ENCODE measurements at regions not wholly inside any gene's neighbourhood (a gene's known extent, or its start where the extent isn't known, plus 50 kb on each side); places are given as distances from the start of the nearest gene placed in this dataset.
"Not testable (repeated sequence)": the region's sequence is repeated elsewhere in the genome, so short reads cannot be mapped to it uniquely, and the experiment has no call there.

- no peaks in the 10 kb centered on the region for H3K36me3 ChIP-seq
- no peak for DNase-seq
- no peak overlapping the region for H3K4me3 ChIP-seq
- TF ChIP-seq, protein P1, sequence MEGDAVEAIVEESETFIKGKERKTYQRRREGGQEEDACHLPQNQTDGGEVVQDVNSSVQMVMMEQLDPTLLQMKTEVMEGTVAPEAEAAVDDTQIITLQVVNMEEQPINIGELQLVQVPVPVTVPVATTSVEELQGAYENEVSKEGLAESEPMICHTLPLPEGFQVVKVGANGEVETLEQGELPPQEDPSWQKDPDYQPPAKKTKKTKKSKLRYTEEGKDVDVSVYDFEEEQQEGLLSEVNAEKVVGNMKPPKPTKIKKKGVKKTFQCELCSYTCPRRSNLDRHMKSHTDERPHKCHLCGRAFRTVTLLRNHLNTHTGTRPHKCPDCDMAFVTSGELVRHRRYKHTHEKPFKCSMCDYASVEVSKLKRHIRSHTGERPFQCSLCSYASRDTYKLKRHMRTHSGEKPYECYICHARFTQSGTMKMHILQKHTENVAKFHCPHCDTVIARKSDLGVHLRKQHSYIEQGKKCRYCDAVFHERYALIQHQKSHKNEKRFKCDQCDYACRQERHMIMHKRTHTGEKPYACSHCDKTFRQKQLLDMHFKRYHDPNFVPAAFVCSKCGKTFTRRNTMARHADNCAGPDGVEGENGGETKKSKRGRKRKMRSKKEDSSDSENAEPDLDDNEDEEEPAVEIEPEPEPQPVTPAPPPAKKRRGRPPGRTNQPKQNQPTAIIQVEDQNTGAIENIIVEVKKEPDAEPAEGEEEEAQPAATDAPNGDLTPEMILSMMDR (IDR thresholded peaks at IDR 0.05) = no peak
- peaks cover 0 to 15% (median 0%) of the 10 kb centered on the region in 7 donors for H3K27me3 ChIP-seq
- peaks cover 0 to 6% (median 0%) of the 10 kb centered on the region in 9 donors for H3K4me1 ChIP-seq
- intact Hi-C loops (cut with DNase I) = no loop called here
- ATAC-seq = no peak
- 73 to 83% methylated on average over 14 of the region's 14 CpGs for WGBS, 2 donors
- peaks cover 0 to 21% (median 5%) of the 10 kb centered on the region in 11 donors for H3K9me3 ChIP-seq
- H3K27ac ChIP-seq = no peak overlapping the region
Observed at GRCh38 chr7:102721-103120, 89.7 kb upstream of the FAM20C start.

DNA sequence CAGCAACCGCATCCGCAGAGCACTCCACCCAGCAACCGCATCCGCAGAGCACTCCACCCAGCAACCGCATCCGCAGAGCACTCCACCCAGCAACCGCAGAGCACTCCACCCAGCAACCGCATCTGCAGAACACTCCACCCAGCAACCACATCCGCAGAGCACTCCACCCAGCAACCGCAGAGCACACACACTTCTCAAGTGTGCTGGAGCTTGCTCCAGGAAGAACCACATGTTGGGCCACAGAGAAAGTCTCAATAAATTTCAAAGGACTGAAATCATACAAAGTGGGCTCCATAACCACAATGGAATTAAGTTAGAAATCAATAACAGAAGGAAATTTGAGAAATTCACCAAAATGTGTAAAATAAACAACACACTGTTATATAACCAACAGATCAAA is 88.4 kb upstream of the FAM20C start:
- 99 to 100% methylated on average over 3 of the region's 10 CpGs for WGBS, 2 donors
- H3K27ac ChIP-seq; H3K36me3 ChIP-seq; ATAC-seq; DNase-seq; H3K4me3 ChIP-seq; intact Hi-C loops (cut with DNase I); H3K9me3 ChIP-seq: not testable (repeated sequence)
- H3K4me1 ChIP-seq = peaks cover 0 to 11% (median 0%) of the 10 kb centered on the region in 9 donors
- peaks cover 0 to 15% (median 0%) of the 10 kb centered on the region in 7 donors for H3K27me3 ChIP-seq

DNA sequence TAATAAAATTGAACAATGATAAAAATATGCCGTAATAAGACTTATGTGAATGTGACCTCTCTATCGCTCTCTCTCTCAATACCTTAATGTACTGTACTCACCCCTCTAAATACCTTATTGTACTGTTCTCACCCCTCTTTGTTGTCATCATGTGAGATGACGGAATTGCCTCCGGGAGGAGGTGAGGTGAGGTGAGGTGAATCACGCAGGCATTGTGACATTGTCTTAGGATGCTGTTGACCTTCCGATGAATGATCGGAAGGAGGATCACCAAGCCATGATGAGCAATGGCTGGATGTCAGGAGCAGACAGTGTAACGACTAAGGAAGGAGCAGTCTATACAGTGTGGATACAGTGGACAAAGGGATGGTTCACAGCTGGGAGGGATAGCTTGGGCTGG is 87.4 kb upstream of the FAM20C start:
- DNase-seq = no peak
- Histone ChIP-seq H3K27me3 (peaks cover 0 to 15% (median 0%) of the 10 kb centered on the region in 7 donors), H3K4me1 (peaks cover 0 to 14% (median 0%) of the 10 kb centered on the region in 9 donors), H3K36me3 (no peaks in the 10 kb centered on the region), H3K9me3 (no peaks in the 10 kb centered on the region), H3K27ac (no peak overlapping the region), H3K4me3 (no peak overlapping the region)
- intact Hi-C loops (cut with DNase I) = no loop called here
- no peak for ATAC-seq
- WGBS, 2 donors = 92 to 95% methylated on average over 8 of the region's 8 CpGs
- TF ChIP-seq, protein P1 (IDR thresholded peaks at IDR 0.05) = no peak

- Histone ChIP-seq H3K27me3 (peaks cover 0 to 20% (median 0%) of the 10 kb centered on the region in 7 donors), H3K4me3 (no peak overlapping the region), H3K4me1 (peaks cover 0 to 14% (median 0%) of the 10 kb centered on the region in 9 donors), H3K9me3 (peaks cover 0 to 2% (median 0%) of the 10 kb centered on the region in 11 donors), H3K36me3 (no peaks in the 10 kb centered on the region), H3K27ac (no peak overlapping the region)
- TF ChIP-seq, protein P1 (IDR thresholded peaks at IDR 0.05) = no peak
- no peak for ATAC-seq
- WGBS, 2 donors = 77 to 82% methylated on average over 5 of the region's 5 CpGs
- intact Hi-C loops (cut with DNase I) = no loop called here
- DNase-seq = no peak
Observed at GRCh38 chr7:106356-106755, 86.0 kb upstream of the FAM20C start.

DNA sequence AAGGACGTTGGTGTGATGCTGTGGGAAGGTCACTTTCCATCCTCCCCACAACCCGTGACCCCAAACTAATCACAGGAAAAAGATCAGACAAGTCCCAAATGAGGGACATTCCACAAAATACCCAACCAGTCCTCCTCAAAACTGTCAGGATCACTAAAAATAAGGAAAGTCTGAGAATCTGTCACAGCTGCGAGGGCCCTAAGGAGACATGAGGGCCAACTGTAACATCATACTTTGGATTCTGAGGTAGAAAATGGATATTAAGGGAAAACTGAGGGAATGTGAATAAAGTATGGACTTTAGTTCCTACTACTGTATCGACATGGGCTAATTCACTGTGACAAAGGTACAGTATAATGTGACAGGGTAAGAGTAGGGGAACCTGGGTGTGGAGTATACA is 85.1 kb upstream of the FAM20C start:
- H3K4me3 ChIP-seq = no peak overlapping the region
- no peaks in the 10 kb centered on the region for H3K36me3 ChIP-seq
- intact Hi-C loops (cut with DNase I) = no loop called here
- TF ChIP-seq, protein P1 (IDR thresholded peaks at IDR 0.05) = no peak
- ATAC-seq = no peak
- no peak overlapping the region for H3K27ac ChIP-seq
- H3K4me1 ChIP-seq = peaks cover 0 to 14% (median 0%) of the 10 kb centered on the region in 9 donors
- no peak for DNase-seq
- peaks cover 0 to 6% (median 0%) of the 10 kb centered on the region in 11 donors for H3K9me3 ChIP-seq
- WGBS, 2 donors = 62 to 77% methylated on average over 4 of the region's 4 CpGs
- peaks cover 0 to 20% (median 0%) of the 10 kb centered on the region in 7 donors for H3K27me3 ChIP-seq
